ENCODE measurements at regions not wholly inside any gene's neighbourhood (a gene's known extent, or its start where the extent isn't known, plus 50 kb on each side); places are given as distances from the start of the nearest gene placed in this dataset.

DNA sequence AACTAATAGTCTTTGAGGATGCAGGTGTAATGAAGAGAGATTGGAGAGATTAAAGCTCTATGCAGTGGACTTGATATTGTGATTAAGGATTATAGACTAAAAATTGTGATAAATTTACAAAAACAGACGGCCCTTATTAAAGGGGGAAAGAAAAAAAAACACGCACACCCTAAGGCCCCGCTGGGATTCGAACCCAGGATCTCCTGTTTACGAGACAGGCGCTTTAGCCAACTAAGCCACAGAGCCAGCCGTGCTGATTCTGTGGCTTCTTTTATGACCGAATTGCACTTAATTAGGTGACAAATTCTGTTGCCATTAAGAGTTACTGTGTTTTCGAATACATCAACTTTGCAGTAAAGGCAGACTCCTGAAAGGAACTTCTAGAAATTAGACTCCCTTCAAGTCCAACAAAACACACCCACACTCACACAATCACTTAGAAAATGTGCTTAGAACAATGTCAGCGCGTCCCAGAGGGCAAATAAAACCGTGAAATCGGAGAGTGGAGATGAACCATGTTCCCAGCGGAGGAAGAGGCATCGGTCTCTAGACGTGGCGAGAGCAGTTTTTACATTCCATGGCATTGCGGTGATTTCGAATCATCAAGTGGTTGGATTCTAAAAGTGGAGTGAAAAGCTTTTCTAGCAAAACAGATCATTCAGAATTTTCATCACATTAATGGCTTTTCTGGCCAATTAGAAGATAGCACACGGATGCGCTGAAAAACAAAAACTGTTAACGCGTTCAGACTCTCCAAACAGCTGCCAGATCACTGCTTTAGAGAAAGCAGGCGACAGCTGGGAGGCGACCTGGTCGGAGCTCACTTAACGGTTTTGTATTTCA lies 122.6 kb downstream of the GPX5 start:
- Histone ChIP-seq H3K9me3 (ENCODE audit: control insufficient read depth, low read length) (no peaks in the 10 kb centered on the region), H3K27me3 (replicated peaks; ENCODE audit: control insufficient read depth, insufficient read depth, low read length) (no peaks in the 10 kb centered on the region), H3K9ac (ENCODE audit: low read length) (peak overlapping the region; percentile 33), H3K4me1 (ENCODE audit: control insufficient read depth, insufficient read depth, low read length) (peaks cover 10% of the 10 kb centered on the region), H3K4me3 (ENCODE audit: low read length) (peak overlapping the region; percentile 88), H3K36me3 (ENCODE audit: control insufficient read depth, insufficient read depth, low read length, severe bottlenecking) (no peaks in the 10 kb centered on the region)
- peak; percentile 81 for DNase-seq (ENCODE audit: low read depth)

DNA sequence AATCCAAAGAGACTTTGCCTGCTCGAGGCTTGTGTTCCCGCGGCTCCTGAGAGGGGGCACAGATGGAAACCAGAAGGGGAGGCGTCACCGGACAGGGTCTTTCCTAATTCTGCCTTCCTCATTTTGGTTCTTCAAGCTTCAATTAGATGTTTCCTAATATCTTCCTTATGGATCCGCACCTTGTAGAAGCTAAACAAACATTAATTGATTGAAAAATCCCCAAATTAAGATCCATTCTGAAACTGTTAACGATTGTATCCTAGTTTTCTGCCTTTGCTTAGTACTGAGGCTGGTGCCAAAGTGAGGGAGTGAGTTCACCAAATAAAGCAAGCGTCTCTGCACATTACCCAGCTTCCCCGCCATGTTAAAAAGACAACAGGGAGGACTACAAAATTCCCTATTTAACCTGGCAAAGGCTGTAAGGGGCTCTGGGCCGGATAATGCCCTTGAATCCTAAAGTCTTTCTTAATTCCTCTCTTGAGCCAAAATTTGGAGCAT lies 123.2 kb downstream of the GPX5 start:
- no peaks in the 10 kb centered on the region for H3K27me3 ChIP-seq (replicated peaks; ENCODE audit: control insufficient read depth, insufficient read depth, low read length)
- DNase-seq (ENCODE audit: low read depth): peak; percentile 39
- H3K9ac ChIP-seq (ENCODE audit: low read length): peak overlapping the region; percentile 33
- peak overlapping the region; percentile 88 for H3K4me3 ChIP-seq (ENCODE audit: low read length)
- H3K9me3 ChIP-seq (ENCODE audit: control insufficient read depth, low read length): no peaks in the 10 kb centered on the region
- H3K4me1 ChIP-seq (ENCODE audit: control insufficient read depth, insufficient read depth, low read length): peaks cover 10% of the 10 kb centered on the region
- H3K36me3 ChIP-seq (ENCODE audit: control insufficient read depth, insufficient read depth, low read length, severe bottlenecking): no peaks in the 10 kb centered on the region

DNA sequence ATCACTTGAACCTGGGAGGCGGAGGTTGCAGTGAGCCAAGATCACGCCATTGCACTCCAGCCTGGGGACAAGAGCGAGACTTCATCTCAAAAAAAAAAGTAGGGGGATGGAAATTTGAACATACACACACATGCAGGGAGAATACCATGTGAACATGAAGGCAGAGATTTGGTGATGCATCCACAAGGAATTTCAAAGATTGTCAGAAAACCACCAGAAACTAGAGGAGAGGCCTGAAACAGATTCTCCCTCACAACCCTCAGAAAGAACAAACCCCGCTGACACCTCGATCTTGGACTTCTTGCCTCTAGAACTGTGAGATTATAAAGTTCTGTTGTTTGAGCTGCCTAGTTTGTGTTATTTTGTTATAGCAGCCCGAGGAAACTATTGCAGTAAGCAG lies 125.5 kb downstream of the GPX5 start:
- Histone ChIP-seq H3K36me3 (ENCODE audit: control insufficient read depth, insufficient read depth, low read length, severe bottlenecking) (no peaks in the 10 kb centered on the region), H3K9ac (ENCODE audit: low read length) (no peak overlapping the region), H3K9me3 (ENCODE audit: control insufficient read depth, low read length) (no peaks in the 10 kb centered on the region), H3K4me1 (ENCODE audit: control insufficient read depth, insufficient read depth, low read length) (peaks cover 10% of the 10 kb centered on the region), H3K4me3 (ENCODE audit: low read length) (no peak overlapping the region), H3K27me3 (replicated peaks; ENCODE audit: control insufficient read depth, insufficient read depth, low read length) (peaks cover 6% of the 10 kb centered on the region)
- no peak for DNase-seq (ENCODE audit: low read depth)

DNA sequence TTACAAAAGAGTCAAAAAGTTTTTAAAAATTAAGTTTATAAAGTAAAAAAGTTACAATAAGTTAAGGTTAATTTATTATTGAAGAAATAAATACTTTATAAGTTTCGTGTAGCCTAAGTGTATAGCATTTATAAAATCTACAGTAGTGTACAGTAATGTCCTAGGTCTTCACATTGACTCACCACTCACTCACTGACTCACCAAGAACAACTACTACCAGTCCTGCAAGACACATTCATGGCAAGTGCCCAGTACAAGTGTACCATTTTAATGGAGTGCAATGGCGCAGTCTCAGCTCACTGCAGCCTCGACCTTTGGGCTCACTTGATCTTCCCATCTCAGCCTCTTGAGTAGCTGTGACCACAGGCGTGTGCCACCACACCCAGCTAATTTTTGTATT lies 128.2 kb downstream of the GPX5 start:
- Histone ChIP-seq H3K9me3 (ENCODE audit: control insufficient read depth, low read length) (no peaks in the 10 kb centered on the region), H3K4me1 (ENCODE audit: control insufficient read depth, insufficient read depth, low read length) (peaks cover 13% of the 10 kb centered on the region), H3K27me3 (replicated peaks; ENCODE audit: control insufficient read depth, insufficient read depth, low read length) (peaks cover 9% of the 10 kb centered on the region), H3K36me3 (ENCODE audit: control insufficient read depth, insufficient read depth, low read length, severe bottlenecking) (no peaks in the 10 kb centered on the region), H3K4me3 (ENCODE audit: low read length) (no peak overlapping the region), H3K9ac (ENCODE audit: low read length) (no peak overlapping the region)
- no peak for DNase-seq (ENCODE audit: low read depth)

DNA sequence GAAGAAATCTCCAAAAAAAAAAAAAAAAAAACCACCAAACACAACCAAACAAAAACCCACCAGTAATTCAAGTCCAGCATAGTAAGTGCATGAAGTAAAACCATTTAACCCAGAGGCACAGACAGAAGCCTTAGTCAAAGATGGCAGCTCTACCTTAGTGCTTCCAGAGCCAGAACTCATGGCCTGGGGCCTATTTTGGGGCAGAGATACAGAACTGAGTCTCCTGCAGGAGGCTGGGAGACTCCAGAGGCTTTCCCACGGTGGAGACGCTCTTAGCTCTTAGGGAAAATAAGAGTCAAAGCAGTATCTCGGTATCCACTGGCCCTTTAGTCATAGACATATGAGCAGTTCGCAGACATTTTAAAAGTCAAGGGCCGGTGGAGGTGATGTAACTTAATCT lies 129.5 kb downstream of the GPX5 start:
- H3K9ac ChIP-seq (ENCODE audit: low read length): no peak overlapping the region
- H3K9me3 ChIP-seq (ENCODE audit: control insufficient read depth, low read length): no peaks in the 10 kb centered on the region
- H3K27me3 ChIP-seq (replicated peaks; ENCODE audit: control insufficient read depth, insufficient read depth, low read length): peaks cover 21% of the 10 kb centered on the region
- DNase-seq (ENCODE audit: low read depth): no peak
- H3K36me3 ChIP-seq (ENCODE audit: control insufficient read depth, insufficient read depth, low read length, severe bottlenecking): no peaks in the 10 kb centered on the region
- no peak overlapping the region for H3K4me3 ChIP-seq (ENCODE audit: low read length)
- peaks cover 11% of the 10 kb centered on the region for H3K4me1 ChIP-seq (ENCODE audit: control insufficient read depth, insufficient read depth, low read length)

DNA sequence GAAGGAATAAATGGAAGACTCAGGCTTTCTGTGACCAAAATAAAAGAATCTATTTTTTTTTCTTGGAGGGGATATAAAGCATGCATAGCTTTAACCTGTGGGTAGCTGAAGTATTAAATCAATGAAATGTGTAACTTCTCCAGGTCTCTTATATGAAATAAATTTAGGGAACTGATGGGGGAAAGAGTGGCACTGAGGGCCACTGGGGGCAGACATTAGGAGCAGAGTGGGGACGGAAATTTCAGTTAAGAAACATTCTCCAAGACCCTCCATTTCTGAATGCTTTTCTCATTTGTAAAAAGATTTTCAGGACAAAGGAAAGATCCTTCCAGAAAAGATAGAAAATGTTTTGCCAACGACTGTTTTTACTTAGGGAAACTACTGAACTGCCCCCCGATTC lies 131.0 kb downstream of the GPX5 start:
- peaks cover 21% of the 10 kb centered on the region for H3K27me3 ChIP-seq (replicated peaks; ENCODE audit: control insufficient read depth, insufficient read depth, low read length)
- H3K4me3 ChIP-seq (ENCODE audit: low read length): no peak overlapping the region
- H3K9me3 ChIP-seq (ENCODE audit: control insufficient read depth, low read length): no peaks in the 10 kb centered on the region
- no peak overlapping the region for H3K9ac ChIP-seq (ENCODE audit: low read length)
- no peak for DNase-seq (ENCODE audit: low read depth)
- no peaks in the 10 kb centered on the region for H3K36me3 ChIP-seq (ENCODE audit: control insufficient read depth, insufficient read depth, low read length, severe bottlenecking)
- peaks cover 11% of the 10 kb centered on the region for H3K4me1 ChIP-seq (ENCODE audit: control insufficient read depth, insufficient read depth, low read length)

DNA sequence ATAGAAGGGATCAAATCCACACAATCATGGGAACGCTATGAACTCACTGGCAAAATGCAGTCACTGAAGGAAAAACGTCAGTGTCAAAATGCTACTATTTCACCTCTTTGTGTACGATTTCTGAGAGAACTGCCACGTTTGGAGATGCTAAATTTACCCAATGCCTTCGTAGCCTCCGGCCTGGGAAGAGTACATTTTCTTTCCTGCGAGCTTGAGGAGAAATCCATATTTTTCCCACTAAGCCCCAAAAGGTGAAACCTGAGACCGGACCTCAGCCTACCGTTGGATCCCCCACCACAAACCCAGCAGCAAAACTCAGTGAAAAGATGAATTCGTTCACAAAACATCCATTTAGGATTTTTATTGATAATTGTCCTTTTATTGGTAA lies 131.7 kb downstream of the GPX5 start:
- peak; percentile 36 for DNase-seq (ENCODE audit: low read depth)
- no peak overlapping the region for H3K9ac ChIP-seq (ENCODE audit: low read length)
- H3K4me1 ChIP-seq (ENCODE audit: control insufficient read depth, insufficient read depth, low read length): peaks cover 11% of the 10 kb centered on the region

DNA sequence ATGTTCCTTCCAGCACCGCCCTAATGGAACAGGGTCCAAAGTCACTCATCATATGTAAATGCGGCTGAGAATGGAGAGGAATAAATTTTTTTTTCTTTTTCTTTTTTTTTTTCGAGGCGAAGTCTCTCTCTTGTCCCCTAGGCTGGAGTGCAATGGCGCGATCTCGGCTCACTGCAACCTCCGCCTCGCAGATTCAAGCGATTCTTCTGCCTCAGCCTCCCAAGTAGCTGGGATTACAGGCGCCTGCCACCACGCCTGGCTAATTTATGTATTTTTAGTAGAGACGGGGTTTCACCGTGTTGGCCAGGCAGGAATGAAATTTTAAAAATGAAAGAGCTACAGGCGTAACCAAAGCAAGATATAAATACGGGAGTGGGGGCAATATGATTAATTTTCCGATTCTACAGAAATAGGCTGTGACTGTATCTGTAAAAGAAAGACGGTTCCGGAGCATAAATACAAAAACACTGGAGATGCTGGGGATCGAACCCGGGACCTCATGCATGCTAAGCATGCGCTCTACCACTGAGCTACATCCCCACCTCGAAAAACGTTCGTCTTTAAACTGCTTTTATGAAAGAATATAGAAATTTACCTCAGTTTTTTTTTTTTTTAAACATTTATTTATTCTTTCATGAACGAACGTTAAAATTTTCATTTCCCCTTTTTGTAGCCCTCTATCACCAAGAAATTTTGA lies 132.2 kb downstream of the GPX5 start:
- Histone ChIP-seq H3K9ac (ENCODE audit: low read length) (peak overlapping the region; percentile 62), H3K9me3 (ENCODE audit: control insufficient read depth, low read length) (no peaks in the 10 kb centered on the region), H3K27me3 (replicated peaks; ENCODE audit: control insufficient read depth, insufficient read depth, low read length) (peaks cover 21% of the 10 kb centered on the region), H3K4me1 (ENCODE audit: control insufficient read depth, insufficient read depth, low read length) (peaks cover 11% of the 10 kb centered on the region), H3K4me3 (ENCODE audit: low read length) (peak overlapping the region; percentile 90), H3K36me3 (ENCODE audit: control insufficient read depth, insufficient read depth, low read length, severe bottlenecking) (no peaks in the 10 kb centered on the region)
- DNase-seq (ENCODE audit: low read depth): peak; percentile 79

More for the DNA sequence above, 131.7 kb downstream of the GPX5 start:
- no peaks in the 10 kb centered on the region for H3K36me3 ChIP-seq (ENCODE audit: control insufficient read depth, insufficient read depth, low read length, severe bottlenecking)
- H3K9me3 ChIP-seq (ENCODE audit: control insufficient read depth, low read length): no peaks in the 10 kb centered on the region
- peaks cover 21% of the 10 kb centered on the region for H3K27me3 ChIP-seq (replicated peaks; ENCODE audit: control insufficient read depth, insufficient read depth, low read length)
- H3K4me3 ChIP-seq (ENCODE audit: low read length): peak overlapping the region; percentile 90

DNA sequence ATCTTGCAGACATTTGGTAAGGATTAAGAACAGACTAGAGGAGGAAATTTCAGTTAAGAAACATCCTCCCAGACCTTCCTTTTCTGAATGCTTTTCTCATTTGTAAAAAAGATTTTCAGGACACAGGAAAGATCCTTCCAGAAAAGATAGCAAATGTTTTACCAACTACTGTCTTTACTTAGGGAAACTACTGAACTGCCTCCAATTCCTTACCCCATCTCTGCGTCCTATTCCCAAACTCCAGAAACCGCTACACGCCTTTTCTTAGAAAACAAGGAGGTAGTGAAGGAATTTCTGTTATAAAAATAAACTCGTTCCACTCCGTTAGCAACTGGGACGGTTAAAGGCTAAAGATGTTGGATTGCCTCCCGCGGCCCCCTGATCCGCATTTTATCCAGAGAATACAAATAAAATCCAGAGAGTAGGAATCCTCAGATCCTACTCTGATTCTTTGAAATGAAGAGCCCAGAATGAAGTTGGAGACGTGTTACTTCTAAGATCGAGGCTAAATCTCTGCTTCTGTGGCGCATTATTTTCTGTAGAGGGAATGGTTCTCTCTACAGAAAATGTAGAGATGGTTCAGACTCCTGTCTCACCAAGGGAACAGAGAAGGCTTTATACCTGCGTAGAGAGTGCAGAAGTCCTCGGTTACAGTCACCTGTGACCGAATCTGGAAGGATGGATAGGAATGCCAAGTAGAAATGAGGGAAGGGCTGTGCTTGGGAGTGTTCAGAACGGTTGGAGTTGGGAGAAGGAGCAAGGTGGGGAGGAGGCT lies 133.0 kb downstream of the GPX5 start:
- H3K27me3 ChIP-seq (replicated peaks; ENCODE audit: control insufficient read depth, insufficient read depth, low read length): peaks cover 21% of the 10 kb centered on the region
- DNase-seq (ENCODE audit: low read depth): peak; percentile 47
- H3K4me3 ChIP-seq (ENCODE audit: low read length): peak overlapping the region; percentile 90
- H3K4me1 ChIP-seq (ENCODE audit: control insufficient read depth, insufficient read depth, low read length): peaks cover 11% of the 10 kb centered on the region
- peak overlapping the region; percentile 62 for H3K9ac ChIP-seq (ENCODE audit: low read length)
- no peaks in the 10 kb centered on the region for H3K36me3 ChIP-seq (ENCODE audit: control insufficient read depth, insufficient read depth, low read length, severe bottlenecking)
- no peaks in the 10 kb centered on the region for H3K9me3 ChIP-seq (ENCODE audit: control insufficient read depth, low read length)

DNA sequence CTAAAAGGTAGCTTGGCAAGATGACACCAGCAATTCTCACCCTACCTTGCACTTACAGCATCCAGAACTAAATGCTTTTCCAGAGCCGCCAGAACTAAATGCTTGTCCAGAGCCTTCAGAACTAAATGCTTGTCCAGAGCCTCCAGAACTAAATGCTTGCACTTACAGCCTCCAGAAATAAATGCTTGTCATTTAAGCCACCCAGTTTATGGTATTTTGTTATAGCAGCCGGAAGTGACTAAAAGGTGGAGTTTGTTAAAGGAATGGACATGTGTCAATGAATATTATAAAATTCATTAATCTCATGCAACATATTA lies 133.5 kb downstream of the GPX5 start:
- DNase-seq (ENCODE audit: low read depth): peak; percentile 4
- H3K4me1 ChIP-seq (ENCODE audit: control insufficient read depth, insufficient read depth, low read length): peaks cover 11% of the 10 kb centered on the region
- peak overlapping the region; percentile 62 for H3K9ac ChIP-seq (ENCODE audit: low read length)
- H3K27me3 ChIP-seq (replicated peaks; ENCODE audit: control insufficient read depth, insufficient read depth, low read length): peaks cover 21% of the 10 kb centered on the region
- H3K36me3 ChIP-seq (ENCODE audit: control insufficient read depth, insufficient read depth, low read length, severe bottlenecking): no peaks in the 10 kb centered on the region
- peak overlapping the region; percentile 90 for H3K4me3 ChIP-seq (ENCODE audit: low read length)
- H3K9me3 ChIP-seq (ENCODE audit: control insufficient read depth, low read length): no peaks in the 10 kb centered on the region

DNA sequence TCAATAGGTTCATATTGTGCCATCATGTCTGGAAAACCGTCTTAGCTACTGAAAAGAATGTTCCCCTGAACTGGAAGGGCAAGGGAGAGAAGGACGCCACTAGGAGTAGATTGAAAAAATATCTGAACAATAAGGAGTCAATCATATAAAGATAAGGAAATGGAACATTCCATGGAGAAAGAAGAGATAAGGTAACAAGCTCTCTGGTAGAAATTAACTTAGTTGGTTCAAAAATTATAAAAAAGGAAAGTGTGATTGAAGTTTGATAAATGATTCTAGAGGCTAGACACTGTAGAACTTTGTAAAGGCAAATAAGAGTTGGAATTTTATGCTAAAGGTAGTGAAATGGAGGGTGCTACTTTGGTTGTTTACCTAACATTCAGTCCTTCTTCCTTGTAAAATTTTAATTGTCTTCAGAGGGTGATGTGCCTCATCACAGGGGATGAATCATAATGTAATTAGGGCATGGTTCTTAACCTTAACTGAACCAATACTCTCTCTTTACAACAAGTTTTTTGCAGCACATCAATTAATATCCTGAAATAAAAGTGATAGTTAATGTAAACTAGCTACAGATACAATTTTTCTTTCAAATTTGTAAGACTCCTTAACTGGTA lies 135.5 kb downstream of the GPX5 start:
- DNase-seq (ENCODE audit: low read depth): no peak
- H3K27me3 ChIP-seq (replicated peaks; ENCODE audit: control insufficient read depth, insufficient read depth, low read length): peaks cover 15% of the 10 kb centered on the region
- H3K4me1 ChIP-seq (ENCODE audit: control insufficient read depth, insufficient read depth, low read length): peaks cover 11% of the 10 kb centered on the region
- no peaks in the 10 kb centered on the region for H3K36me3 ChIP-seq (ENCODE audit: control insufficient read depth, insufficient read depth, low read length, severe bottlenecking)
- H3K9ac ChIP-seq (ENCODE audit: low read length): no peak overlapping the region
- no peak overlapping the region for H3K4me3 ChIP-seq (ENCODE audit: low read length)
- H3K9me3 ChIP-seq (ENCODE audit: control insufficient read depth, low read length): no peaks in the 10 kb centered on the region

All from adipocyte (in vitro differentiated cells).